ENCODE measurements at regions not wholly inside any gene's neighbourhood (a gene's known extent, or its start where the extent isn't known, plus 50 kb on each side); places are given as distances from the start of the nearest gene placed in this dataset.
A peak's percentile ranks its signal among the peaks of the same experiment; 100 is the strongest.
"Not testable (repeated sequence)": the region's sequence is repeated elsewhere in the genome, so short reads cannot be mapped to it uniquely, and the experiment has no call there.

DNA sequence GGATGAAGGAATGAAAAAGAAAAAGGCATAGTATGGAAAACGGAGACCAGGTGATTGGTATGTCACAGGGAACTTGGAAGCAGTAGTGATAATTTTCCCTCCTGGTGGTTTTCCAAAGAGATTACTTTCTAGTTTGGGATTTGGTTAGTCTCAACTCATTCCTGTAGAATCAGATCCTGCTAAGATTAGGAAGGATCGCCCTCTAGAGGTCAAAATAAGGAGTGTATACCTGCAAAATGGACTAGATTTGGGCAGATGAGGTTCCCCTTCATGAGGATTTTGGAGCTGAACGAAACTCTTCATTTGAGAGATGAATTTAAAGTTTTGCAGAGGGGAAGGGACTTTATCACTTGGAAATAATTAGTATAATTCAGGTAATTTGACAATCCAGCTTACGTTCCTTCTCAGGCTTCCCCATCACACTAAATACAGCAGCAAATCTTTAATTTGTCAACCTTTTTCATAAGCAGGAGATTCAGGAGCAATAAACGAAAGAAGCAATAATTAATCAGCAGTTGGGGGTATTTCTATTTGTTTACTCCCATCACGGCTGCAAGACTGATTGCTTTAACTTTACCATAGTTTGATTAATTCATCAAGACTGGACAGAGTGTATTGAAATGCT is 65.2 kb downstream of the CCDC195 start:
- no peak for DNase-seq (ENCODE audit: low spot score)
- Histone ChIP-seq H3K27ac (no peak overlapping the region), H3K4me3 (no peak overlapping the region)
- TF ChIP-seq, protein P1, sequence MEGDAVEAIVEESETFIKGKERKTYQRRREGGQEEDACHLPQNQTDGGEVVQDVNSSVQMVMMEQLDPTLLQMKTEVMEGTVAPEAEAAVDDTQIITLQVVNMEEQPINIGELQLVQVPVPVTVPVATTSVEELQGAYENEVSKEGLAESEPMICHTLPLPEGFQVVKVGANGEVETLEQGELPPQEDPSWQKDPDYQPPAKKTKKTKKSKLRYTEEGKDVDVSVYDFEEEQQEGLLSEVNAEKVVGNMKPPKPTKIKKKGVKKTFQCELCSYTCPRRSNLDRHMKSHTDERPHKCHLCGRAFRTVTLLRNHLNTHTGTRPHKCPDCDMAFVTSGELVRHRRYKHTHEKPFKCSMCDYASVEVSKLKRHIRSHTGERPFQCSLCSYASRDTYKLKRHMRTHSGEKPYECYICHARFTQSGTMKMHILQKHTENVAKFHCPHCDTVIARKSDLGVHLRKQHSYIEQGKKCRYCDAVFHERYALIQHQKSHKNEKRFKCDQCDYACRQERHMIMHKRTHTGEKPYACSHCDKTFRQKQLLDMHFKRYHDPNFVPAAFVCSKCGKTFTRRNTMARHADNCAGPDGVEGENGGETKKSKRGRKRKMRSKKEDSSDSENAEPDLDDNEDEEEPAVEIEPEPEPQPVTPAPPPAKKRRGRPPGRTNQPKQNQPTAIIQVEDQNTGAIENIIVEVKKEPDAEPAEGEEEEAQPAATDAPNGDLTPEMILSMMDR (IDR thresholded peaks at IDR 0.05) = peak; percentile 73

DNA sequence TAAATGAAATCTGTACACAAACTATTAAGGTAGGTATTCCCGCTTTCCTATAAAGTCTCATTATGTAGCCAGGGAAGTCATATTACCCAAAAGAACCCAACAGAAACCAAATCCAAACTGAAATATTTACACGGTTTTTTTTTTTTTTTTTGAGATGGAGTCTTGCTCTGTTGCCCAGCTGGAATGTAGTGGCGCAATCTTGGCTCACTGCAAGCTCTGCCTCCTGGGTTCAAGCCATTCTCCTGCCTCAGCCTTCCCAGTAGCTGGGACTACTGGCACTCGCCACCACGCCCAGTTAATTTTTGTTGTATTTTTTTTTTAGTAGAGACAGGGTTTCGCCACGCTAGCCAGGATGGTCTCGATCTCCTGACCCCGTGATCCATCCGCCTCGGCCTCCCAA is 62.5 kb upstream of the CUL3 start:
- H3K27ac ChIP-seq; H3K4me3 ChIP-seq; DNase-seq (ENCODE audit: low spot score): not testable (repeated sequence)

- no peak for DNase-seq (ENCODE audit: low spot score)
- H3K27ac ChIP-seq = no peak overlapping the region
- TF ChIP-seq, protein P1 (IDR thresholded peaks at IDR 0.05) = no peak
- H3K4me3 ChIP-seq = no peak overlapping the region
Measured at GRCh38 chr2:224646242-224646846, 61.2 kb upstream of the CUL3 start.

- Histone ChIP-seq H3K27ac (no peak overlapping the region), H3K4me3 (no peak overlapping the region)
- TF ChIP-seq, protein P1 (IDR thresholded peaks at IDR 0.05) = no peak
- DNase-seq (ENCODE audit: low spot score) = no peak
Measured at GRCh38 chr2:224645722-224646121, 60.6 kb upstream of the CUL3 start.

DNA sequence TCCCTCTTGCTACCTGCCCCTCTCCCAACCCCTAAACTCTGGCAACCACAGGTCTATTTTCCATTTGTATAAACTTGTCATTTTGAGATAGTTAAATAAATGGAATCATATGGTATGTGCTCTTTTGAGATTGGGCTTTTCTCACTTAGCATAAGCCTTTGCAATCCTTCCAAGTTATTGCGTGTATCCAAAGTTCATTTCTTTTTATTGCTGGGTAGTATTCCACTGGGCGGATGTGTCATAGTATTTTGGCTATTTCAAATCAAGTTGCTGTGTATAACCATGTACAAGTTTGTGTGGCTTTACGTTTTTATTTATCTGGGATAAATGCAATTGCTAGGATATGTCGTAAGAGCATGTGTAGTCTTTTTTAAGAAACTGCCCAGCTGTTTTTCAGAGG is 55.5 kb upstream of the CUL3 start:
- TF ChIP-seq, protein P1 (IDR thresholded peaks at IDR 0.05) = no peak
- DNase-seq (ENCODE audit: low spot score) = no peak
- no peak overlapping the region for H3K4me3 ChIP-seq
- no peak overlapping the region for H3K27ac ChIP-seq

DNA sequence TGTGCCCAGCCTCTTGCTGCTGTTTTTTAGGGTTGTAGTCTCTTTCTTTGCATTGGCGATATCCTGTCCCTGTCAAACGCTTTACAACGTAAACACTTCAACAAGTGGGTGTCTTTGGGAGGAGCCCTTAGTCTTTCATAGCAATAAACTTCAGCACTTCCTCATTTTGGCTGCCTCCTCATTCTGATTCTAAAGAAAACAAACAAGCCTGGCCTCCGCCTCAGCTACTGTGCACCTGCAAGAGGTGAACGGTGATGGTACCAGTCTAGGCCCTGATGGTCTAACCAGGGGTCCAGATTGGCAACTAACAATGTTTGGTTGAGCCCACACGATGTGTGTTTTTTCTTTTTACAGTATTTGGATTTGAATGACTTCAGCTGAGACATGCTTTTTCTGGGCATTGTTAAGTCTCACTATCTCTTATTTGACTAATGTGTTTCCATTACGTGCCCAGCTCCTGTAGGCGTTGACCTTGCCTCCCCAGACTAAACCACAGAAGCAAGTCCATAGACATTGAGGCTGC is 53.2 kb upstream of the CUL3 start:
- Histone ChIP-seq H3K27ac (no peak overlapping the region), H3K4me3 (no peak overlapping the region)
- no peak for DNase-seq (ENCODE audit: low spot score)
- TF ChIP-seq, protein P1 (IDR thresholded peaks at IDR 0.05) = no peak
